ENCODE measurements at regions not wholly inside any gene's neighbourhood (a gene's known extent, or its start where the extent isn't known, plus 50 kb on each side); places are given as distances from the start of the nearest gene placed in this dataset.

- TF ChIP-seq CTCF (IDR thresholded peaks at IDR 0.05; ENCODE audit: insufficient read depth, low read length) (no peak), POLR2AphosphoS5 (IDR thresholded peaks at IDR 0.05; ENCODE audit: low read depth) (no peak), REST (IDR thresholded peaks at IDR 0.05; ENCODE audit: insufficient replicate concordance, low read depth) (no peak), GABPA (IDR thresholded peaks at IDR 0.05; ENCODE audit: low read depth) (no peak), SPI1 (IDR thresholded peaks at IDR 0.05; ENCODE audit: borderline replicate concordance, low read depth) (no peak)
Observed at GRCh38 chr18:8963876-8964275, 138.6 kb upstream of the NDUFV2 start.

Measured in HL-60 (cell line).